Body of pancreas (tissue), 4 donors: ENCODE measurements at regions not wholly inside any gene's neighbourhood (a gene's known extent, or its start where the extent isn't known, plus 50 kb on each side); places are given as distances from the start of the nearest gene placed in this dataset.

ENCODE experiments used
- CTCF ChIP-seq, 7 experiments: fragments of 450-650 bp in 4 of 7; fragments of 200-600 bp in 3 of 7; sonication (generic) in 3 of 7; IDR thresholded peaks; one replicate each; pipeline ENCODE4 v1.5.1; 2016 to 2019; ENCODE audit warnings: antibody characterized with exemption in 7 of 7
- POLR2A ChIP-seq, 3 donors: fragments of 450-650 bp; IDR thresholded peaks; one replicate each; pipeline ENCODE4 v1.6.1; 2016; ENCODE audit warnings: antibody characterized with exemption in 3 of 3, mild to moderate bottlenecking in 2 of 3

GRCh38 chrX:82626978-82627377 is 881.1 kb upstream of the POU3F4 start:
- no peak for TF ChIP-seq CTCF (IDR thresholded peaks at IDR 0.05)
- no peak for TF ChIP-seq POLR2A (IDR thresholded peaks at IDR 0.05)
